AG08395 (cell line): ENCODE measurements at regions not wholly inside any gene's neighbourhood (a gene's known extent, or its start where the extent isn't known, plus 50 kb on each side); places are given as distances from the start of the nearest gene placed in this dataset.
"Not testable (repeated sequence)": the region's sequence is repeated elsewhere in the genome, so short reads cannot be mapped to it uniquely, and the experiment has no call there.

Experiments used
- DNase-seq: peaks from one replicate; pipeline ENCODE4 v3.0.0; 2012; ENCODE audit warnings: mixed read lengths, low spot score

DNA sequence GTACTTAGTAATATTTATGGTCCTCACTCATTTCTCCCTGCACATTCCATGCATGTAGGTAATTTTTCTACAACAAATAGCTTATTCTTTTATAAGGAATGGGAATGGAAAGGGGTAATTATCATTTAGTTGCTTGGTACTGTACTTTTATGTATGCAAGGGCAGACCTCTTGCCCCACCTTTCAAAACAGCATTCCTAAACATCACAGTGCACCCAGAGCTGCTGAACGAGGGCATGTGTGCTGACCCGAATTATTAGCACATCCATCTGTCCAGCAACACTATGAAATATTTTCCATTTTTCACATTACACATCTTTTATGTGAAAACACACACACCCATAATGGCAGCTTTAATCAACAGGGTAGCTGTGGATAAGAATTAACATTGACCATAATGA is 228.6 kb upstream of the ARRDC3 start:
- DNase-seq = no peak

DNA sequence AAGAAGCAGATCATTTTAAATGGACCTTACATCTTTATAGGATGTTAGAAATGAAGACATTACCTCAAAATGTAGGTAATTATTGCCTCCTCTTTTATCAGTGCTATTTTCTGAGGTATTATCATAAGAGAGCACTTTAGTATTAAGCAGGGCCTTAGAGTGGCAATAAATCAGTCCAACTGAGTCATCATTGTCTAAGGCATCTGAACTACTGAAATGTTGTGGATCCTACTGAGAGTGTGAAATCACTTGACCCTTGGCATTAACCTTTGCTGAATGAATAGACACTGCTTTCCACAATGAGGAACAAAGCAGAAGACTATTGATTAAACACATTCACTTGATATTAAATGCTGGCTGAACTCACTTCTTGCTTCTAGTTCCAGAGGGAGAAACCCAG is 224.6 kb upstream of the ARRDC3 start:
- DNase-seq = no peak

GRCh38 chr5:91599863-91600262 is 216.7 kb upstream of the ARRDC3 start:
- DNase-seq = no peak

DNA sequence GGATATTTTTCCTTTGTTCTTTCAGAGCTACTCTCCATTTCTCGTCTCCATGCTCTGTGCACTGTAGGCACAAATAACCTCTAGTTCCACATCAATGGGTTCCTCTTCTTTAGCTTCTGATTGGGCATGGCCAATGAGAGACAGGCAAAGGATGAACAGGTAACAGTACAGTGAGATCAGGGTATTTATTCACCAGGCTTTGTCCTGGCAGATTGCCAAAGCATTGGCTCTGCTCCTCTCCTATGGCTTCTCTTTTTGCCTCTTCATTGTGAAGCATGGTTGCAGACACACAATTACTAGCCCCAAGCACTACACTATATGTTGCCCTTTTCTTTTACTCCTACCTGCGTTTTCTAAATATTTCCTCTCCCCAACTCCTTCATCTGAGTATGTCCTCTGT is 215.1 kb upstream of the ARRDC3 start:
- DNase-seq = no peak

DNA sequence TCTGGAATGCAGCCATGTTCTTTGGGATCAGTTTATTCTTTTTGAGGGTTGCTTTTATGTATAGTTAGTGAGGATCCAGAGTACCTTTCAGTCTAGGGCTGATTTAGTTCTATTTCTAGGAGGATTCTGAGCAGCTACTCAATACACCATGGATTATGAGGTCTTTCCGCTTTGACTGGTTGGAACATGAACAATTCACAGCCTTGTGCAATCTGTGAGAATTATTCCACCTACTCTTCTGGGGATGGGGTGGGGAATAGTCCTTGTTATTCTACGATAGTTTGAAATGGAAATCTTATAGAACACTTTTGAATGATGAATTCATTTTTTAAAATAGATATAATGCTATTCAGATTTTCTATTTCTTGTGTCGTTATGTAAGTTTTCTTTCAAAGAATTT is 212.3 kb upstream of the ARRDC3 start:
- DNase-seq = no peak

DNA sequence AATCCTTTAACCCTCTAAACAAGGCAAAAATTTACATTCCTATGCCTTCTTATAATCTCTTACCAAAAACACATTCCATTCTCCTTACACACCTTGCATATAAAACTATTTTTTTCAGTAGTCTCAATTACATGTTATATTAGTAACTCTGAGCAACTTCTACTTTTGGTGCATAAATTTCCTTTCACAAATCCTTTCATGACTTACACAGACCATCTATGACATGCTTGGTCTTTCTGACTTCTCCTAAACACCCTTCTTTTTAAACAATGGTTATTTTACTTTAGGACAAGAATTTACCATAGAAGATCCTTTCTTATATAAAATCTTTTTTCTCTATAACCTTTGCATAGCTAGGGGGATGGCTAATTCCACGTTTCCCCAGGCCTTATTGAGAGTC is 208.0 kb upstream of the ARRDC3 start:
- DNase-seq = no peak

GRCh38 chr5:91586232-91586631 is 203.1 kb upstream of the ARRDC3 start:
- DNase-seq = no peak

DNA sequence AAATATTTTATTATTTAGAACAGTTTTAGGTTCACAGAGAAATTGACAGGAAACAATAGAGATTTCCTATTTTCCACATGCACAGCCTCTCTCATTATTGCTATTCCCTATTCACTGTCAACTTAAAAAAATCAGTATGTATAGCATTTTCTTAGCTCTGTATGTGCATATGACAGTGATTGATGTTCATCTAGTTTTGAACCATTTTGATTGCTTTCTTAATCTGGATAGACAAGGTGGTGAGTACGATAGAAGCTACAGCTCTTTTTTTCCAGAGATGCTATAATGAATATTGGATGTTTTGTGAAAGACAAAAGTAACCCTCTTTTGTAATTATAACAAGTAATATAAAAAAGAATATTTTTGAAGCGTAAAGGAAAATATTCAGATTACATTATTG is 201.2 kb upstream of the ARRDC3 start:
- DNase-seq = no peak

- not testable (repeated sequence) for DNase-seq
These were observed 182.9 kb upstream of the ARRDC3 start for GRCh38 chr5:91566012-91566411.

- no peak for DNase-seq
These were observed 179.8 kb upstream of the ARRDC3 start for GRCh38 chr5:91562922-91563321.

DNA sequence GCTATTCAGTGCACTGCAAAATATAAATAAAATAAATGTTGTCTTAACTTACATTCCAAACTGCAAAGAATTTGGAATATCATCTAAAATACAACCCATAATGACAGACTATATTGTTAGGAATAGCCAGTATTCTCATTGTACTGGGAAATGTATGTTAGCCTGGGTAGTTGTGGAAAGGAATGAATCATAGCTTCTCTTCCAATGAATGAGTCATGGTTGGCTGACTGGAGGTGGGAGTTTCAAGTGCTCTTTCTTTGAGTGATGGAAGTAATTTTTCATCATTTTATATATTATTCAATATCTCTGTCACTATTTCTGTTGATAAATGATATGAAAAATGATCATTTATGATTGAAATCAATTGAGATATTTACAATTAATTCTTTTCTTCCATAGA is 158.6 kb upstream of the ARRDC3 start:
- DNase-seq = no peak

DNA sequence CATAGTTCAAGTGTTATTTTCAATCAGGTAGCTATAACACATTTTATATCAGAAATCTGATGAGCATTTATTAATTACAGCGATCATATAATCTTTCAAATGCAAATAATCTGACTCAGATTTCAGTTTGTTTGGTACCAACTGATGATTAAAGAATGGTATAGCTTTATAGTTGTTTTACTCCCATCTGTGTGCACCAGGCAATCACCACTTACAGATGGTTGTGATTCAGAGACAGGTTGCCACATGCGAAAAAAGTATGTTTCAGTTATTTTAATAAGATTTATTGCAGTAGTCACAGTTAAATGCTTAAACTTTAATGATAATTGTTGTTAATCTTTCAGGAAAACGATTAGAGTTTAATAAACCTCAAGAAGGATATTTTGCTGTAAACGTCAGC is 155.1 kb upstream of the ARRDC3 start:
- DNase-seq = no peak

- no peak for DNase-seq
These were observed 152.4 kb upstream of the ARRDC3 start for GRCh38 chr5:91535499-91535898.

GRCh38 chr5:91534332-91534731 is 151.2 kb upstream of the ARRDC3 start:
- no peak for DNase-seq

DNA sequence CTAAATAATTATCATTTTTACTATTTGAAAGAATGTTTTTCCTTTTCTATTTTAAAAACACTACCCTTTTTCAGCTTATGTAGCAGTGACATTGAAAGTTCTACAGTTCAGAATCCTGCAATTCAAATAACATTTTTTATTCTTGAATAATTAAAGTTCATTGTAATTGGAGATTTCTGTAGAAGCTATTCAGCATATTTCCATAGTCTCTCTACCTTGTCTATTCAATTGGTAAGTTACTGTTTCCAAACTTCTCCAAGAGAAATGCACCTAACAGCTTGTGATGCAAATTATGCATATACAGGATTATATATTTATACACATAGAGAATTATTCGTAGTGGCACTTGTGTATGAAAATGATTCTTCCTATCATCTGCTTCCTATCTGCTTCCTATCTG is 149.7 kb upstream of the ARRDC3 start:
- no peak for DNase-seq

DNA sequence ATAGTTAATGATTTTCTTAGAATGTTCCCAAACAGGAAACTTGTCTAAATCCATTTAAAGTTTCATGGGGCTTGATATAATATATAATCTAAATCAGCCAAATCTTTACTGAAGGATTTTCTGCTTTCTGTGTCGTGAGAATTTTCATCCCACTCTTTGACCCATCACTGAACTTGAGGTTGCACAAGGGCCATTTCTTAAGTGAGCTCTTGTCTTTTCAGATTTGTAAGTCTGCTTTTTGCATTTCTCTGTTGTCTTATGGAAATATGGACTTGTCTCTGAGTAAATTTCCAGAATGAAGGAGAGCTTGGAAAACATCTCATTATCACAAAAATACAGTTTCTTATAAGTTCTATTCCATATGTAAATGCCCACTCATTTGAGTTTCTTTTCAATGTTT is 149.2 kb upstream of the ARRDC3 start:
- no peak for DNase-seq

DNA sequence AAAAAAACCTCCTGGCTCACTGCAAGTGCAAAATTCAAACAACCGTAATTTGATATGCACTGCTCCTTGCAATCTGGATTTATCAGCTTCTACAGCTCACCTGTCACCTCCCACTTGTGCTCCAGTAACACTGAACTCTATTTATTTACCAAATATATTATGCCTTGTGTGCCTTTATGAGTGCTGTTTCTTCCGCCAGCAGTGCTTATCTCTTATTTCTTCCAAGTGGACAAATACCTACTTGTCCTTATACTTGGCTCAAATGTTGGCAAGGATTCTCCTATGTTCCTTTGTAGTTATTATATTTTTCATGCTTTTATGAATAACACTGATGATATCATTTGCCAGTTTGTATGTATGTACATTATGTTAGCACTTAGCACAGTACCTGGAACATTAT is 145.7 kb upstream of the ARRDC3 start:
- no peak for DNase-seq

DNA sequence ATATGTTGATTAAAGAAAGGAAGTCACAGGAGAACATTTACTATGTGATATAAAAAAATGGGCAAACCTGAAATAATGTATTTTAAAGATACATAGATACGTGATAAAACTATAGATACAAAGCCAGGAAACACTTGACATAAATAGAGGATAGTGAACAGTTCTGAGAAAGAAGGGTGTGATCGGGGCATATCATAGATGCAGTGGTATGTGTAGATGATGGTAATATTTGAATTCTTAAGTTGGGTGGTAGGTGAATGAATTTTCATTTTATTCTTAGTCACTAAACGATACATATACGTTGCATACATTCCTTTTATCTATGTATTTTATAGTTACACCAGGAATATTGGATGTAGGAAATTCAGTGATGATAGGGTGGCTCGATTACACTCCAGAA is 138.7 kb upstream of the ARRDC3 start:
- DNase-seq = no peak

GRCh38 chr5:91521334-91521733 is 138.2 kb upstream of the ARRDC3 start:
- no peak for DNase-seq

GRCh38 chr5:91514400-91514799 is 131.3 kb upstream of the ARRDC3 start:
- no peak for DNase-seq

- no peak for DNase-seq
These were observed 120.2 kb upstream of the ARRDC3 start for GRCh38 chr5:91503321-91503720.

- DNase-seq = no peak
These were observed 117.6 kb upstream of the ARRDC3 start for GRCh38 chr5:91500758-91501157.

DNA sequence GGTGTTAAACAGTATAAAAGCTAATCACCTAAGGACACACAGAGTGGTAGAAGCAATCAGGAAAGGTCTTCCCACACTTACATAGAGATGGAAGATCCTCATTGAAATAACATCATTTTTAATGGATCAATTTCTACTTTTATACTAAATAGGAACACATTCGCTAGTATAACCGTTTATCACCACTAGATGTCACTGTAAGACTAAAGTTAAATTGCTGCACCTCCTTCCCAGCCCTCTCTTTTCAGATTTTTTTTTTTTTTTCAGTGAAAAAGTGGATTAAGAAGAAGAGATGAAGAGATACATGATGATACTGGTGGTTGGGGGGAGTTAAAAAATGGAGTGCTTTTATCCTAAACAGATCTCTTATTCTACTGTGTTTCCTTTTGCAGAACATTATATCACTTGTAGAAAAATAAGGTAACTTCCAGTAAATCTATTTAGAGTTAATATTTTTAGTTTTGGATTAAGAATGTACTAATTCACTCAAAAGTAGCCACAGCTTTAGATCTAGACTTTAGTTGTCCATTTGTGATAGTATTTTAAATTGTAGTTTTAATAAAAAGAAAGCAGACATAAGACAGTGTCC is 116.9 kb upstream of the ARRDC3 start:
- DNase-seq = peak; percentile 45

GRCh38 chr5:91495699-91496098 is 112.6 kb upstream of the ARRDC3 start:
- DNase-seq = no peak

- DNase-seq = no peak
These were observed 111.4 kb upstream of the ARRDC3 start for GRCh38 chr5:91494447-91494996.
